Amygdala (tissue), 56 donors: ENCODE measurements at regions not wholly inside any gene's neighbourhood (a gene's known extent, or its start where the extent isn't known, plus 50 kb on each side); places are given as distances from the start of the nearest gene placed in this dataset.

Experiments used
- DNase-seq, 56 donors: peaks; one replicate each; lab custom pipeline; 2025; lab: John Stamatoyannopoulos, UW

DNA sequence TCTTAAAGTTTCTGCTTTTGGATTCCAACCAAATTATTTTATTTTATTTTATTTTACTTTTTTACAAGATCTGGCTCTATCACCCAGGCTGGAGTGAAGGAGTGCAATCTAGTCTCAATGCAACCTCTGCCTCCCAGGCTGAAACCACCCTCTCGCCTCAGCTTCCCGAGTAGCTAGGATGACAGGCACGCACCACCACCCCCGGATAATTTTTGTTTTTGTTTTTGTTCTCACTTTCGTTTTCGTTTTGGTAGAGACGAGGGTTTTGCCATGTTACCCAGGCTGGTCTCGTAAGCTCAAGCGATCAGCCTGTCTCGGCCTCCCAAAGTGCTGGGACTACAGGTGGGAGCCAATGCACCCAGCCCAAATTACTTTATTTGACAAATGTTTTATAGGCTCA, 219.8 kb downstream of the ETS1 start:
- DNase-seq: no peak

- DNase-seq: no peak
These were observed 222.3 kb downstream of the ETS1 start for GRCh38 chr11:128365044-128365443.

DNA sequence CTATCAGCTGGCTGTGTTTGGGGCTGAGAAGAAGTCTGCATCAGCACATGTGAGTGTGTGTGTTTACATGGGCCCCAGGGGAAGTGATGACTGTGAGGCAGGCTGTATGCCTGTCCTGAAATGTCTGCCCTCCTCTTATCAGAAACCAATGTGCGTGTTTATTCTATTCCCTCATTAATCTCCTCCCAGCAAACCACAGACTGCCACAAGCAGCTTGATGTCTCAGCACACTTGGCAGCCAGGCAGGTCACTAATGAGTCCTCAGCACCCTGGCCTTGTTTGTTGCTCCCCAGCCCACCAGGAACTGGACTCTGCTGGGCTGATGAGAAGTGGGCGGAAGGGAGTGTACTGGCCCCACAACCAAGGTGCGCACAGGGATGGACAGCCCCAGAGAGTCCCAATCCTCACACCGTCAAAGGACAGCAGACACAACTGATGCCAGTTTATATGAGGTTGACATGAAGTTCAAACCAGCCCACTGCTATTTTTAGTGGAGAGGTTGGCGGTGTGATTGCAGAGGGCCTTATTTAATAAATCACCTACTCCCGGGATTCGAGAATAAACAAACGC, 225.8 kb downstream of the ETS1 start:
- DNase-seq: no peak

GRCh38 chr11:128359515-128359914, 227.8 kb downstream of the ETS1 start:
- no peak for DNase-seq

GRCh38 chr11:128357073-128357472, 230.3 kb downstream of the ETS1 start:
- no peak for DNase-seq

- no peak for DNase-seq
These were observed 231.8 kb downstream of the ETS1 start for GRCh38 chr11:128355558-128355957.

- DNase-seq: no peak
These were observed 232.9 kb downstream of the ETS1 start for GRCh38 chr11:128354476-128354875.

GRCh38 chr11:128351168-128351567, 236.2 kb downstream of the ETS1 start:
- DNase-seq: no peak

DNA sequence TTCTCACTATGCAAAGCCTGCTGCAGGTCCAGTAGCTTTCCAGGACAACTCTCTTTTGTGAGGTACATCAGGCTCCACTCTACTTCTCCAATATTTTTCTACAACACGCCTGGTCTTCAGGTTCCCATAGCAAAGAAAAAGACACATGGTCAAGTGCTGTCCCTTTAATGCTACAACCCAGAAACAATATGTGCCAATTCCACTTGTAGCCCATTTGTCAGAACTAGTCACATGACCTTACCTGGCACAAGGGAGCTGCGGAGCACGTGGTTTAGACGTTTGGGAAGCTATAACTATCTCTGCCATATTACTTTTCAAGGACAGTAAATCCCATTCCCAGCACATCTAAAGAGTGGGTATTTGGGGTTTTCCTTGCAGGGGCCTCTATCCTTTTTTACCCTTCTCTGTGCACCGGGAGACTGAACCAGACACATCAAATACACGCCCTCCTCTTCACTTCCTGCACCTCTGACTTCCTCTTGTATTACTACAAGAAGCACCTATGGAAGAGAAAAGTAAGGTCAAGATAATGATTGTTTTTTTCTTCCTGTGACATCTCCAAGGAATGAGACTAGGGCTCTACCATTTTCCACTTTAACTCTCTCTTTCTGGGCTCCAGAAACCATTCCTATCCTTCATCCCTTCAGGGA, 237.6 kb downstream of the ETS1 start:
- no peak for DNase-seq

DNA sequence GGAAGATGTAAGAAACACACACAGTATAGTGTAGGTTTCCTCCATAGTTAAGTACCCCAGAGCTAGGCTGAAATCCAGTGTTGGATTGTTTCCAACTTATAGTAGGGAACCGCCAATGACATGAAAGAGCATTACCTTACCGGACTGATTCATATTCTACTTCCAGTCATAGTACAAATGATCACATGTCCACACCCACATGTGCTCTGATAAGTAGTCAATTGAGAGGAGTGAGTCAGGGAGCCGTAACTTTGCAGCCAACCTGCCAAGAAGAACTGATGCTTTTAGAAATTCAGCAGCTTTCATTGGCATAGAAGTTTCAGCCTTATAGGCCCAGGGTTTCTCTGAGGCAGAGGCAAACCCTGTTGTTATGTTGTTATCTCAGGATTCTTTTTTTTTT, 240.6 kb downstream of the ETS1 start:
- no peak for DNase-seq

DNA sequence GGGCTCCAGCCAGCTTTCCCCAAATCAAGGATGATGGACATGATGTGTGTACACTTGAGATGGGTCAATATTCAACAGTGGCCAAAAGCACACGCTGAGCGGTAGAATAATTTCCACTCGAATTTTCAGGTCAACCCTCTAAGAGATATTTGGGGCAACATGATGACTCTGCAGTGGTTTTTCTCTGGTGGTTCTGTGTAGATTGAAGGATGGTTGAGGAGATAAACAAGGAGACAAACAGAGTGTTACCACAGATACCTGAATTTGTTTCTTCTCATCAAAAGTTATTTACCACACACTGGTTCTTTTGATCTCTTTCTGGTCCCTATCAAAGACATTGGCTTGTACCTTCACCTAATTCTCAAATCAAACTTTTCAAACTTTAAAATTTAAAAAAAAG, 242.0 kb downstream of the ETS1 start:
- no peak for DNase-seq

- DNase-seq: no peak
These were observed 243.5 kb downstream of the ETS1 start for GRCh38 chr11:128343870-128344269.

DNA sequence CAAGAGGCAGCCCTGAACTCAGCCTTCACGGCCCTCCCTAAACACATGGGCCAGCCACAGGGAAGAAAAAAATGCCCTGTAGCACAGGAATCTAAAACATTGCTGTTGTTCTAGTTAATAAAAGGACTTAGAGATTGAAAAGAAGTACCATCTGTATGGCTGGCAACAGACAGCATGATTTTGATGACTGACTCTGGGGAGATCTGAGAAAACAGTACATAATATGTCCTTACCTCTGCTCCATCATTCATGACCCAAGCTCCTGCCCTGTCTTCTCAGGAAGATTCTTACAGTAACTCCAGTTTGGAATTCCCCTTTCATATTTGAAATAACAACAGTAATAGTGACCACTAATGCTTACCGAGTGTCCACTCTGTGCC, 244.2 kb downstream of the ETS1 start:
- no peak for DNase-seq

DNA sequence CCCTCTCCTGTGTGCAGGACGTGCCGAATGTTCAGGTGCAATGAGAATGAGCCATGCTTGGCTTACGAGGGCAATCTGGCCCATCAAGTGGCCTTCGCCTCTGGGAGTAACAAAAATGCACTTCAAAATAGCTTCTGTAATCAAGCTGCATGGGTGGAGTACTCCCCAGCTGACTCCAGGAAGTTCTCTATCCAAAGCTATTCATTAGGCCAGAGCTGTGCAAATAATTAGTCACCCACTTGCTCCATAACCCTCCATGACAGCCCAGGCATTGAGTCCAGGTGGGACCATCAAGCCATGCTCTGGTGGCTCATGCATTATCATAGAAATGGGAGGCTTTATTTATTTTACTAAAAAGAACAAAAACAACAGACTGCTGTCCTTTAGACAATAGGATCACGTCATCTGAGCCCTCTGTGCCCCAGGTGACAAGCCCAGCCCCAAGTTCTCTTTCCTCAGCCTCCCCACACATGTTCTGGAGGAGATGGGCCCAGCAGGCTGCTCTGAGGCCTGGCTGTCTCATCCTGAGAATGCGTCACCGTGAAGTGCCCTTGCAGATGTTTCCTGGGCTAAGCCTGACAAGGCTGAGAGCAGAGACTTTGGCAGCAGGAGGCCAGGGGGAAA, 244.7 kb downstream of the ETS1 start:
- DNase-seq: no peak

GRCh38 chr11:128341280-128342248, 245.8 kb downstream of the ETS1 start:
- no peak for DNase-seq

DNA sequence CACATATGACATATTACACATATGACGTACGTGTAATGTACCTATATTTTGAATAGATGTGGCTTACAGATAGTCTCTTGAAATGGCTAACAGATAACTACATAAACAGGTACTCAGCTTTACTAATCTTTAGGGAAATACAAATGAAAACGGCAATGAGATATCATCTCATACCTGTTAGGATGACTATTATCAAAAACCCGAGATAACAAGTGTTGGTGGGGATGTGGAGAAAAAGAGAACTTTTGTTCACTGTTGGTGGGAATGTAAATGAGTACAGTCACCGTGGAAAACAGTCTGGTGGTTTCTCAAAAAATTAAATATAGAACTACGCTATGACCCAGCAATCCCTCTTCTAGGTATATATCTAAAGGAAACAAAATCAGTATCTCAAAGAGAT, 247.6 kb downstream of the ETS1 start:
- no peak for DNase-seq

- DNase-seq: no peak
These were observed 248.5 kb downstream of the ETS1 start for GRCh38 chr11:128338811-128339210.

DNA sequence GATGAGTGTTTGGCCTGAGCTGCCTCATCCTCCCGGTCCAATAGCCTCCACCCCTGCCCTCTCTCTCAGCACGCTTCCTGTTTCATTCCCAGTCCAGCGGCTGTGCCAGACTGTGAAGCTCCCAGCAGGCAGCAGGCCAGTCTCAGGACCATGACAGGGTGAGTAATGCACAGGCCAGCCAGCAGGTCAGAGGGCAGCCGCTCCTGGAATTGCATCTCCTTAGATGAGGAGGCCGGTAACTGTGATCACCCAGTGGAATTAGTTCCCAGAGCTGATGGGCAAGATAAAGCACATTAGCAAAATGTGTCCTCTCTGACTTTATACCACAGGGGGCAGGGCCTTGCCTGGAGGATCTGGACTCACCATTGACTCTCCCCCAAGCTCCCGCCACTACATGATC, 251.2 kb downstream of the ETS1 start:
- no peak for DNase-seq

DNA sequence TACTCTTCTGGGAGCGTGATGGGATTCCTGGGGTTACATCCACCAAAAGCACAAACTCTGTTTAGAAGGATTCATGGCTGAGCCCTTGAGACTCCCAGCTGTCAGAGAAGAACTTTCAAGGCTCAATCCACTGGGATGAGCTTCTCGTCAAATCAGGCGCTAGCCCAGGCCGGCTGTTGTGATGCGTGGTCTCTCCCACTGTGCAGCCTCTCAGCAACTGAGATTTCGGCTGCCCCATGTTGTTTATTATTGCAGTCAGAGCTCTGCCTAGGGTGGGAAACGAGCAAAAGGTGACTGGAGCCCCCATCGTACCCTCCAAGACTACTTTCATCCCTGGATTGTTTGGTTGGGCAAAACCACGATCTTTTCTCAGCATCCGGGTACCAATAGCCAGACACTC, 251.6 kb downstream of the ETS1 start:
- DNase-seq: no peak

- DNase-seq: no peak
These were observed 252.9 kb downstream of the ETS1 start for GRCh38 chr11:128334311-128335044.

- DNase-seq: no peak
These were observed 256.0 kb downstream of the ETS1 start for GRCh38 chr11:128331317-128331716.
